Stimulated activated CD4-positive, alpha-beta T cell treated with anti-CD3 and anti-CD28 coated beads, Interleukin-1b, Interleukin-23, amount 100 ng/mL, for 1 hour (primary cell): ENCODE measurements at regions not wholly inside any gene's neighbourhood (a gene's known extent, or its start where the extent isn't known, plus 50 kb on each side); places are given as distances from the start of the nearest gene placed in this dataset.
"Not testable (repeated sequence)": the region's sequence is repeated elsewhere in the genome, so short reads cannot be mapped to it uniquely, and the experiment has no call there.

Source experiments
- DNase-seq, 2 donors: peaks; one replicate each; pipeline ENCODE4 v3.0.0-alpha.2; 2020; ENCODE audit warnings: low read depth in 2 of 2

DNA sequence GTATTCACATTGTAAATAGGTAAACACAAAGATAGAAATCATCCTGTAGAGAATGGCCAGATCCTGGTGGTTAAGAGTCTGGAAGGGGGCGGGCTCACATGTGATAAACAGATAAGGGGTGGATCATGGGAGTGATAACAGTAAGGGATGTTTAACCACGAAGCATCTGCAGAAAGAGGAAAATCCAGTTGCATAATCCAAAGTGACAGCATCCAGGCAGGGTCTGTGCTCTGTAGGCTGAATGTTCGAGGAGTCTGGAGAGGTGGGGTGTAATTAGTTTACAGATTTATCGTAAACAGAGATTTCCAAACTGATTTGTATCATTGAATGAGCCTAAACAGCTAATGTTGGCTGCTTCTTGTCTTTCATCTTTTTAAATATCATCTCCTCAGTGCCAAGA lies 1009.8 kb upstream of the SLIT2 start:
- DNase-seq = no peak

DNA sequence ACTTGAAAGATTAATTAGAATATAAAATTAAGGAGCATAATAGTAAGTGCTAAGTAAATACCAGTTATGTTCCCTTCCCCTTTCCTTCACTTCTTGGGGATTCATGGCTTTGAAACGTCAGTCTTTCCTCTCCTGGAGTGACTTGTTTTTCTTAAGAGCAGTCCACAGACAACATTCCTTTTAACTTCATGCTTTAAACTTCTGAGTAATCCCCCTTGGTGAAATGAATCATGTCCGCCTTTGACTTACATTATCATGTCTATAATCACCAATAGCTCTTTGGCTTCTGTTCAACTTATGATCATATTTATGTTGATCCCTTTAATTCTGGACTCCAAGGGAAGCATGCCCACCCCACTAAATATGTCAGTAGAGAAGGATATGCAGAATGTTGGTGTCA lies 1012.1 kb upstream of the SLIT2 start:
- DNase-seq = no peak

DNA sequence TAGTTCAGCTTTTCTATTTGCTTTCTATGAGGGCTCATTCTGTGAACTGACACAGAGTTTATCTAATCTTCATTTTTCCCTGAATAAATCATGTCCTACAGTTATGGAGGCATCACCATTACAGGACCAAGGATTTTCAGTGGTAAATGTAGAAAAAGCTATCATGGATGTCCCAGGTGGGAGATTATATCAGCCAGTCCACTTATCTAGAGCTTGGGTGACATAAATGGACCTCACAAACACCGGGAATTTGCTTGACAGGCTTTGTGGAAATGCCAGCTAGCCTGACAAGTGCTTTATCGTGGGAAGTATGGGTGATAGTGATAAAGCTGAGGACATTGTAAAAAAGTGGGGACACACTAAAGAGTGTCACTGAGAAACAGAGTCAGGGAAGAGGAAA lies 1015.2 kb upstream of the SLIT2 start:
- DNase-seq = no peak

DNA sequence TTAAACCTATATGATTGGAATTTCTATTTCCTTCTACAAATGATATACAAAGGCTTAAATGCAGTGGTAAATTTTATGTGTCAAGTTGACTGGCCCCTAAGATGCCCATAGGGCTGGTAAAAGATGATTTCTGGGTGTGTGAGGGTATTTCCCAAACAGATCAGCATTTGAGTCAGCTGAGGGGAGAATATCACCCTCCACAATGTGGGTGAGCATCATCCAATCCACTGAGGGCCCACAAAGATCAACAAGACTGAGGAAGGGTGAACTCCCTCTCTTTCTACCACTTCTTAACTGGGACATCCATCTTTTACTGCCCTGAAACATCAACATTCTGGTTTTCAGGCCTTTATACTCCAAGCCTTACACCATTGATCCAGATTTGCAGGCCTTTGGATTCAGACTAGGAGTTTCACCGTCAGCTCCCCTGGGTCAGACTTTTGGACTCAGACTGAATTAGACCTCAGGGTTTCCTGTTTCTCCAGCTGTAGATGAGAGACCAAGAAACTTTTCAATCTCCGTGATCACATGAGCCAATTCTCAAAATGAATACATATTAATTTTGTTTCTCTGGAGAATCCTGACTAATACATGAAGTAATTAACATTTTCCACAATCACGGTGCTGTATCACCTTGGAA lies 1020.7 kb upstream of the SLIT2 start:
- no peak for DNase-seq

DNA sequence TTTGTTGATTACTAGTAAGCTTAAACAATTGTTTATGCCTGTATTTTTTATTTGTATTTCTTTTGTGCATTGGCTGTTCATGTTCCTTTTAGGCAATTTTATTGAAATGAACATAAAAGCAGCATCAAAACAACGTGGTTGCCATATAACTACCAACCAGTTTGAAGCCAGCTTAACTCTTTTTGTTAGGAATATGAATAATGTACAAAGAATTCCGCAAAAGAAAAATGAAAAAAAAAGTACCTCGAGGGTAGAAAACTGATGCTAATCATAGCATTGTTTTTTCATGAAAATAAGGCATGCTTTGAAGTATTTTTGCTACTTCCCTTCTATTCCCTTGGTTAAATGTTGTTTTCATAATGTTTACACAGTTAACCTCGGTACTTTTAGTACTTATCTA lies 1024.0 kb upstream of the SLIT2 start:
- no peak for DNase-seq

DNA sequence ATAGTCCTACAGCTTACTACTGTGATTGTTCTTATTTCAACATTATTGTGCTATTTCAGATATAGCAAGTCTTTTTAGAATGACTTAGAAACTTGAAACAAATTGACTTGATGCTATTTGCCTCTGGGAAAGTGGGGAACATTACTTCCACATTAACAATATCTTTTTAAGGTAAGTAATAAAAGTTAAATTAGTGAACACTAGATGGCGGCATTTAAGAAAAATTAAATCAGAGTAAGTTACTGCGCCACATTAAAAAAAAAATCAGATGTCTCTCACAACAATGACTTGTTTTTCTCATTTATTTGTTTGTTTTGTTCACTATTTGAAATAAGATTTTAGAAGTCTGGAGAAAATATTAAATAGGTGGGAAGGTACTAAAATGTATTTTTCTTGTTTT lies 1026.9 kb upstream of the SLIT2 start:
- no peak for DNase-seq

DNA sequence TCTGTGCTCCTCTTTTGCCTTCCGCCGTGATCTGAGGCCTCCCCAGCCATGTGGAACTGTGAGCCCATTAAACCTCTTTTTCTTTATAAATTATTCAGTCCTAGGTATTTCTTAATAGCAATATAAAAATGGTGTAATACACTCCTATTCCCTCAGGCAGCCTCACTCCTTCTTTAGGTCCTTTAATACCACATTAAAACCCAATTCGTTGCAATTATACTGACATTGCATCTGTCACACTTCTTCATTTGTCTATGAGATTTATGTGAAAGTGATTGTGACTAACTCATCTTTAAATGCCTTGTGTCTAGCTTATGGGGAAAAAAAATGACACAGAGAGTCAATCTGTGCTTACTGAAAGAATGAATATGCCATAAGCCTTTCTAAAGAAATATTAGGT lies 1035.2 kb upstream of the SLIT2 start:
- no peak for DNase-seq

DNA sequence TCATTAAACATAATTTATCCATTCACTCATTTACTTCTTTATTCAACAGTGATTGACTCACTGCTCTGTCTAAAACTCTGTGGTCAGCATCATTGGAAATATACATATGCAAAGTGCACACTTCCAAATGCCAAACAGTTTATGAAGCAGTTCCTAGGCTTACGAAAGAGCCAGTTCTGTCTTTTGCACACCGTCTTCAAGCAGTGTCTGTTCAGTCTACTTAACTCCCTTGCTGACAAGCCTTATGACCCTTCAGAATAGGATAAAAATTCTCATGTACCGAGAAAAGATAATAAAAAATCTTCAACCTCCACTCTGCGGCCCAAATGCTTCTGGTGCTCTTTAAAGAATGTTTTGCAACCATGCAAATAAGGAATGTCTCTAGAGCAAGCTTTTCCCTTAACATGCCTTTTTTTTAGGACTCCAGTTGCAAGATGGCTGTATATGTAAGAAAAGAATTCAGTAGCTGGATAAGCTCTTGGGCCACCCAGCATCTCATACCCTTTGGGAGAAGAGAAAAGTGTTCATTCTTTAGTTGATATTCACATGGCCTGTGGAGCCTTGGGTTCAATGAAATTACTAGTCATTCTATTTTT lies 1037.0 kb upstream of the SLIT2 start:
- DNase-seq = no peak

DNA sequence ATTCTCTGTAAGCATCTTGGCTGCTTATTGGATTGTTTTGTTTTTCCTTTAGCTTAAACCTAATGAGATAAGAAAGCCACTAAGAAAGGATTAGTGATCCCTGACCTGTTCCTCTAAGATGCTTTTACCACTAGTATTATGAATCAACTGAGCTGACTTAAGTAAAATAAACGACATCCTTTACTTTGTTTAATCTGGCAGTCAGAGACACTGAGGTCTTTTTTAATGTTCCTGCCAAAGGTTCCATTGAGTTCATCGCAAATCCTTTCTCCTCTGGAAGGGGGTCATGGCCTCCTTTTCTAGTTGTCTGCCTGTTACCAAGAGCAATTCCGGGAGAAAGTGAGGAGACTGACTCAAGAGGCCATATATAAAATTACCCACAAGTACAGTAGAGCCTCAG lies 1038.3 kb upstream of the SLIT2 start:
- DNase-seq = no peak

DNA sequence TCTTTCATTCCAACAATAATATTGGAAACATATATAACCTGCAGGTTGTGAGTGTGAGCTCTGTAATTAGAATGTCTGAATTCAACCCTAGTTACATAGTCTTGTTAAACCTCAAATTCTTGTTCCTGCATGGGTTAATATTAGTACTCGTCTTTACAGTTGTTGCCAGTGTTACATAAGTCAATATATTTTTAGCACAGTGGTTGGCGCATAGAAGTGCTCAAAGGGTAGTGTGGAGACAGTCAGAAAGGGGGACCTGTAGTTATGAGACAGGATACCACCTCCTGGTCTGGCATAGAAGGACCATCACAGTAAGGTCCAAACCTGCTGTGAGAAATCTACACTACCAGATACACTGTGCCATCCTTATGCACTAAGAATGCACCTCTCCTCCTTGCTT lies 1045.9 kb upstream of the SLIT2 start:
- no peak for DNase-seq

DNA sequence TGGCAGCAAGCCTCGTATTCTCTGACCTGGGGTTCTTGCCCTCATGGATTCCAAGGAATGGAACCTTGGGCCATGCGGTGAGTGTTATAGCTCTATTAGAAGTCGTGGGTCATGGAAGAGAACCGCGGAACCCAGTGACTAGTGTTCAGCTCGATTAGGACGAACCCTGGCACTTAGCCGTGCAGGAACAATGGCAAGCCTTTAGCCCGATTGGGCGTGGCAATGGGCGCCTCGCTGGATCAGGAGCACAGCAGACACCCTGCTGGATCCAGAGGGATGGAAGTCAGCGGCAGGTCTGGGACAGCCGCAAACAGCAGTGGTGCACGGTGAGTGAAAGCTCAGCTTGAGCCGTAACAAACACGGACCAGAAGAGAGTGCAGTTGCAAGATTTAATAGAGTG lies 1053.9 kb upstream of the SLIT2 start:
- not testable (repeated sequence) for DNase-seq

DNA sequence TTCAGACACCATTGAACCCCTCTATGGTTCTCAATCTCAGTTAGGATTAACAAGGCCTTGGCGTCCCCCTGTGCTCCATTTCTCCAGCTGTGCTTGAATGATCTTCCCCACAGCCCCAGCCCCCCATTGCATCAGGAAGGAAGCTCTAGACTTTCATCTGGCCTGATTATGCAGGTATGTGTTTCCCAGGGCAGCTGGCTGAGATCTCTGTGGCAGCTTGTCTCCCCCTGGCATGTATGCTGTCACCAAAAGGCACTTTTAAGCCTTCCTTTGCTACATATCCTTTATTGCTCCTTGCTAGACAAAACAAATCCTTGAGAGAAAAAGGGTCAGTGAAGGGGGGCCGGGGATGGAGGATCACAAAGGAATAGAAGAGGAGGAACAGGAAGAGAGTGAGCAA lies 1056.0 kb upstream of the SLIT2 start:
- no peak for DNase-seq

DNA sequence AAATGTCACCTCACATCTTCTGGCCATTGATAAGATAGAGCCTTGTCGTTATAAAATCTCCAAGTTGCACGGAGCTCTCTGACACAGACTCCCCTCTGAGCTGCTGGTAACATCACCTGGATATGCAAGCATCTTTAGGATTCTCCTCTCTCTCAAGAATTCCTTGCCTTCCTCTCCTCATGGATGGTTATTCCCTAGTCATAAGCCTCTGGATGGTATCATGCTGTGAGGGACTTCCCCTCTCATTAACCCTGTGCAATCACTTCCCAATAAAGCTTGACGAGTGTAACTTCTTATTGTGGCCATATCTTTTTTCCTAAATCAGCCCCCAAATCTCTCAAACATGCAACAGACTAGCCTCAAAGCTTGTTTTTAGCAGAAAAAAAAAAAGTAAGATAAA lies 1057.0 kb upstream of the SLIT2 start:
- no peak for DNase-seq

DNA sequence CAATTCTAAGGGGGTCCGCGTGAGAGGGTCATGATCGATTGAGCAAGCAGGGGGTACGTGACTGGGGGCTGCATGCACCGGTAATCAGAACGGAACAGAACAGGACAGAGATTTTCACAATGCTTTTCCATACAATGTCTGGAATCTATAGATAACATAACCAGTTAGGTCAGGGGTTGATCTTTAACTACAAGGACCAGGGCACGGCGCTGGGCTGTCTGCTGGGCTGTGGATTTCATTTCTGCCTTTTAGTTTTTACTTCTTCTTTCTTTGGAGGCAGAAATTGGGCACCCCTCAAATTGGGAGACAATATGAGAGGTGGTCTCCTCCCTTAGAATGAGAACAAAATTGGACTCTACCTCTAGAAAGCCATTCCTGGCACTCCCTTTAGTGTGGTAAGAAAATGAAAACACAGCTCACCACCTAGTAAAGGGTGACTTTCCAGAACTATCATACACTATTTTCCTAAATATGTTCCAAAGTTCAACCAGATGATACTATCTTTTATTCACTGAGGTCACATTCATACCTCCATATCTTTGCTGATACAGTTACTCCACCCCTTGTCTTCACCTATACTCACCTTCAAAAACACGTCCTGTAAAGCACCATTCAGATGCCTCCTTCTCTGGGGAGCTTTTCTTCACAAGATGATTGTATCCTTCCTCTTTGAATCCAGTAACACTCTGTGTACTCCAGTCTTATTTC lies 1058.3 kb upstream of the SLIT2 start:
- no peak for DNase-seq

DNA sequence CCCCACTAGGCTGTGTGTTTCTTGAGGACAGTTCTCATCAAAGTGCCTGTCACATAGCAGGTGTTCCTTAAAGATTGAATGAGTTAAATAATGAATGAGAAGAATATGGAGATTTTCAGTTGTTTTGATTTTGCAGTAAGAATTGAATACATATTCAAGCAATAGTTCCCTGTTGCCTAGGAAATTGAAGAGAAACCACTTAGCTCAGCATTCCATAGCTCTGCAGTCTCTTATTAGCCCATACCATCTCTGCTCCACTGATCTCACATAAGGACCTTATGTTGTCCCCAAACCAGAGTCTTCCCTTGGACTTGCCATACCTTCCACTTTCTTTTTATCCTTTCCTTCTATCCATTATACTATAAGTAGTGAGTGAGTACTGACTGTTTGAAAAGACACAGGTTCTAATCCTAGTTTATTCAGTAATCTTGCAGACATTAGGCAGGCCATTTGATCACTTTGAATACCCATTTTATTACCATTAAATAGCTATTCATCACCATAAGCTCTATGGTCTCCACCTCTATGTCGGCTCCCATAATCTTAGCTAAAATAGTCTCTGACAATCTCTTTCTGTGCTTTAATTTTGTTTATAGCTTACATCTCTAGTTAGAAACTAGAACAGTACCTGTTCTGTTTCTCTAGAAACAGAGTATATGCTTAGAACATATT lies 1059.6 kb upstream of the SLIT2 start:
- DNase-seq = no peak

DNA sequence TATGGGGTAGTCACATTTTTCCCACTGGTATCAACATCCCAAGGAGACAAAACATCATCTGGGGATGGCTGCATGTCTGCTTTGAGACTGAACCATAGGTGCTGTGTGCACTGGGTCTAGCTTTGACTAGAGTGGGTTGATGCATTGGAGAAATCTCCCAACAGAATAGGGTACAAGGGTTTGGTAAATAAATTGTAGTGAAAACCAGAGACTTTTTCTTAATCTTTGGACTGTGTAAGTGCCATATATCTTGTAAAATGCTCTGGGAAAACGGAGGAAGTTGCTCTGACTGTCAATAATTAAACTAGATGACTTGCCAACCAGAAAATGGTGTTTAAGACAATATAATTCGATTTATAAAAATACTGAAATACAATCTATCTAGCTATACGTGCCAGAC lies 1064.0 kb upstream of the SLIT2 start:
- DNase-seq = no peak

DNA sequence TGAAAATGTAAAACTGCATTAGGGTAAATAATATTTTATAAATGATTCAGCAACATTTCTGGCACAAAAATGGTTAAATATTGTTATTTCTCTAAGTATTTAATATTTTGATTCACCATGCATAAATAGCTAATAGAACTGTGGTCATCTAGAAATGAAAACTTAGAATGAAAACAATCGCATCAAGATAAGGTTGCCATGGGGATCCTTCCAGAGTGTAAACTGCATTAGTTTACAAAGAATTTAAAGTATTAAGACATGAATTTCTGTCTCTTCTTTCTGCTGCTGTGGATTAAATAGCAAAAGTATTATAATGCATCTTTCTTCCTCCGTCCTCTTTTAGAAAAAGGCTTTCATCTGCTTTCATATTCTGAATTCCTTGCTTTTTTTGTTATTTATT lies 1064.6 kb upstream of the SLIT2 start:
- no peak for DNase-seq

DNA sequence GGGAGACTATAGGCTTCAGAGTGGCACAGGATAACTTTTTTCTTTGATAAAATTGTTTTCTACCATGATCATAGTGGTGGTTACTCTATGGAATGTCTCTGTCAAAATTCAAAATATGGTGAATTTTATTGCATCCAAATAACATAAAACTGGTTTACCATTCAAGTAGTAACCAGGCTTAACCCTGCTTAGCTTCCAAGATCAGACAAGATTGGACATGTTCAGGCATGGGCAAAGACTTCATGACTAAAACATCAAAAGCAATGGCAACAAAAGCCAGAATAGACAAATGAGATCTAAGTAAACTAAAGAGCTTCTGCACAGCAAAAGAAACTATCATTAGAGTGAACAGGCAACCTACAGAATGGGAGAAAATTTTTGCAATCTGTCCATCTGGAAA lies 1070.1 kb upstream of the SLIT2 start:
- DNase-seq = not testable (repeated sequence)

DNA sequence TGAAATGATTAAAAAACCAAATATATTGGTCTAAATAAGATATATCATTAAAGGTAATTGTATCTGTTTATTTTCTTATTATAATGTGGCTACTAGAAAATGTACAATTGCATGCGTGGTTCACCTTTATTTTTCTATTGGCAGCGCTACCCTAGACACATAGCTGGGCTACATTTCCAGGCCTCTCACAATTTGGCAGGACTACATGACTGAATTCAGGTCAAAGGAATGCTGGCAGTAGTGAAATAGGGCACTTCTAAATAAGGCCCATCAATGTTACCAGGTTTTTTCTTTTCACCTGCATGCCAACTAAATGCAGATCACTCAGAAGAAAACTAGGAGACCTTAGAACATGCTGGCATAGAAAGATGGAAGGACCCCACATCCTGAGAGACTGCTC lies 1072.9 kb upstream of the SLIT2 start:
- no peak for DNase-seq

DNA sequence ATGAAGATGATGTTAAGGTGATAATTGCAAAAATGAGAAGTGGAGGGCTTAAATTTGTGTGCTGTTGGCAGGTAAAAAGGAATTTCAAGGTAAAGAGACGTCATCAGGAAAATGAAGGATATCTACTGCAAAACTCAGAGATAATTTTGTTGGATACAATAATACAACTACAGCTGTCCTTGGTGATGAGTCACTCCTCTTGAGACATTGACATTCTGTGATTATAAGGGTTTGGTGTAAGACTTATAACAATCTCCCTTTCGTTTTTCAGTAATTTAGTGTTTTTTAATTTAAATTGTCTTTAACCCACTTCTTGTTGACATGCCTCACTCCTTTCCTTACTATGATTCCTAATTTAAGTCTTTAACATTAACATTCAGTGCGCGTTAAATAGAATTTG lies 1074.1 kb upstream of the SLIT2 start:
- DNase-seq = no peak

DNA sequence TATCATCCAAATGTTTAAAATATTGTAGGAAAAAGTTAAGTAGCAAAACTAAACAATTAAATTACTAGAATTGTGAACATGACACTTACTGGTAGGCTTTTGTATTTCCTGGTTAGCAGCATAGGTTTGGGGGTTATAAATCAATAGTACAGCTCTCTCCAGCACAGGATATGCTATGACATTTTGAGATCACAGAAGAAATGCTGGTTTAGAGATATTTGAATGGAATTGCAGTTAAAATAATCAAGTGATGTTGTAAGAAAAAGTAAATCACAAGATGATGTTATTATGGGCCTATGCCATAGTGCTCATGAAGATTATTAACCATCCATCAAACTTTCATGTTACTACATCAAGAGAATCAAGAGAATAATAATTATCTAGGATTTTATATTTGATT lies 1079.9 kb upstream of the SLIT2 start:
- DNase-seq = no peak

DNA sequence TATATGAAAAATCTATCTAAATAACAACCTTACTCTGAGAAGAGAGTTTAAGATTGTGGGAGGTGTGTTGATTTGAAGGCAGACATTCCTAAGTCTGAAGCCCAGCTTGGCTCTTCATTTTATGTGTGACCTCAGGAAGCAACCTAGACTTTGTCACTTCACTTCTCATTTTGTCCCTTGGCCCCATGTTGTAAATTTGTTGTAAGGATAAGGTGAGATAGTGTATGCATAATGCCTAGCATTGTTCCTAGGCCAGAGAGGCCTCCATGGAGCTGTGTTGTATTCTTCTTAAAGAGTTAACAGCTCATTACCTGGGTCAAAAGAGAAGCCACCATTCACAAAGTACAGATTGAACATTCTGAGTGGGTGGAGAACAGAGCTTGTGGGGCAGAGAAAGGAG lies 1084.4 kb upstream of the SLIT2 start:
- DNase-seq = no peak

DNA sequence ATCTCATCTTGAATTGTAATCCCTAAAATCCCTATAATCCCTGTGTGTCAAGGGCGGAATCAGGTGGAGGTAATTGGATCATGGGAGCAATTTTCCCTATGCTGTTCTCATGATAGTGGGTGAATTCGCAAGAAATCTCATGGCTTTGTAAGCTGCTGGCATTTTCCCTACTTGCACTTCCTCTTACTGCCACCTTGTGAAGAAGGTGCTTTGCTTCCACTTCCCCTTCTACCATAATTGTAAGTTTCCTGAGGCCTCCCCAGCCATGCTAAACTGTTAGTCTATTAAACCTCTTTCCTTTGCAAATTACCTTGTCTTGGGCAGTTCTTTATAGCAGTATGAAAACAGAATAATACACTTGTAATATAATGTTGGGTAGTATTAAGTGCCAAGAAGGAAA lies 1087.4 kb upstream of the SLIT2 start:
- no peak for DNase-seq
